ENCODE measurements at regions not wholly inside any gene's neighbourhood (a gene's known extent, or its start where the extent isn't known, plus 50 kb on each side); places are given as distances from the start of the nearest gene placed in this dataset.

DNA sequence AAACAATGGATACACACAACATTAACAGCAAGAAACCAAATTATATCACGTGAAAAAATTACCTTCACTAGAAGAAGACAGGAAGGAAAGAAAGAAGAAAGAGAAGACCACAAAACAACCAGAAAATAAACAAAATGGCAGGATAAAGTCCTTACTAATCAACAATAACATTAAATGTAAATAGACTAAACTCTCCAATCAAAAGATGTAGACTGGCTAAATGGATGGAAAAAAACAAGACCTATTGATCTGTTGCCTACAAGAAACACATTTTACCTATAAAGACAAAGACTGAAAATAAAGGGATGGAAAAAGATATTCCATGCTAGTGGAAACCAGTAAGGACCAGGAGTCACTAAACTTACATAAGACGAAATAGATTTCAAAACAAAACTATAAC, 167.0 kb upstream of the ZC3H15 start:
- TF ChIP-seq, protein P1, sequence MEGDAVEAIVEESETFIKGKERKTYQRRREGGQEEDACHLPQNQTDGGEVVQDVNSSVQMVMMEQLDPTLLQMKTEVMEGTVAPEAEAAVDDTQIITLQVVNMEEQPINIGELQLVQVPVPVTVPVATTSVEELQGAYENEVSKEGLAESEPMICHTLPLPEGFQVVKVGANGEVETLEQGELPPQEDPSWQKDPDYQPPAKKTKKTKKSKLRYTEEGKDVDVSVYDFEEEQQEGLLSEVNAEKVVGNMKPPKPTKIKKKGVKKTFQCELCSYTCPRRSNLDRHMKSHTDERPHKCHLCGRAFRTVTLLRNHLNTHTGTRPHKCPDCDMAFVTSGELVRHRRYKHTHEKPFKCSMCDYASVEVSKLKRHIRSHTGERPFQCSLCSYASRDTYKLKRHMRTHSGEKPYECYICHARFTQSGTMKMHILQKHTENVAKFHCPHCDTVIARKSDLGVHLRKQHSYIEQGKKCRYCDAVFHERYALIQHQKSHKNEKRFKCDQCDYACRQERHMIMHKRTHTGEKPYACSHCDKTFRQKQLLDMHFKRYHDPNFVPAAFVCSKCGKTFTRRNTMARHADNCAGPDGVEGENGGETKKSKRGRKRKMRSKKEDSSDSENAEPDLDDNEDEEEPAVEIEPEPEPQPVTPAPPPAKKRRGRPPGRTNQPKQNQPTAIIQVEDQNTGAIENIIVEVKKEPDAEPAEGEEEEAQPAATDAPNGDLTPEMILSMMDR (conservative IDR thresholded peaks at IDR 0.05; ENCODE audit: control insufficient read depth, insufficient read depth, low read depth, low read length): no peak
- H3K4me3 ChIP-seq (ENCODE audit: control insufficient read depth, low read depth, low read length): no peak overlapping the region
- no peak for DNase-seq (ENCODE audit: low read depth)

DNA sequence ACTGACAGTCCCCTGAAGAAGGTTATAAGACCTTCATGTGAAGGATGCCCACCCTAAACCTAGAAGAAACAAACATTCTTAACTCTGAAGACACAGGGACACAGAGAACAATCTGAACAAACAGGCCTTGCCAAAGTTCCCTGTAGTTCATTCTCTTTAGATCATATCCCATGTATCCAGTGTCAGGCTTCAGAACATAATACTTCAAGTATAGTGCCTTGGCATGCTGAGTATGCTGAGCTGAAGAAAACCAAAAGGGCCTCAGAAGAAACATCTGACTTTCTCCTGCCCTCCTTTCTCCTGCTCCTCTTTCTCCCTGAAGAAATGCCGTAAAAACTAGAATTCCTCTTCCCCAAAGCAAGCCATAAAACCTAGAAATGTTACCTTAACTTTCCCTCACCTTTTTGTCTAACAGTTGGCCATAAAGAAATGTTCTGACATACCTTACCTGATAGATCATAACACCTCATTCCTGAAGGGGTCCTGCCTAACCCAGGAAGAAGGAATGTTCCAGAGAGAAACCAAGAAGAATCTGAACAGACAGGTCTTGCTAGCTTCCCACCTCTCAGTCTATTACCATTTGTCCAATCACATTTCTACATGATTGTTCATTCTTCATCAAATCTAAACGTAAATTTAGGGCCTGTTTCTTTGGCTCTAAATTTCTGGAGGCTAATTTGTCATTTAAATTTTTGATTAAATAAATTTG, 160.1 kb upstream of the ZC3H15 start:
- H3K4me3 ChIP-seq (ENCODE audit: control insufficient read depth, low read depth, low read length): no peak overlapping the region
- TF ChIP-seq, protein P1 (conservative IDR thresholded peaks at IDR 0.05; ENCODE audit: control insufficient read depth, insufficient read depth, low read depth, low read length): no peak
- no peak for DNase-seq (ENCODE audit: low read depth)

DNA sequence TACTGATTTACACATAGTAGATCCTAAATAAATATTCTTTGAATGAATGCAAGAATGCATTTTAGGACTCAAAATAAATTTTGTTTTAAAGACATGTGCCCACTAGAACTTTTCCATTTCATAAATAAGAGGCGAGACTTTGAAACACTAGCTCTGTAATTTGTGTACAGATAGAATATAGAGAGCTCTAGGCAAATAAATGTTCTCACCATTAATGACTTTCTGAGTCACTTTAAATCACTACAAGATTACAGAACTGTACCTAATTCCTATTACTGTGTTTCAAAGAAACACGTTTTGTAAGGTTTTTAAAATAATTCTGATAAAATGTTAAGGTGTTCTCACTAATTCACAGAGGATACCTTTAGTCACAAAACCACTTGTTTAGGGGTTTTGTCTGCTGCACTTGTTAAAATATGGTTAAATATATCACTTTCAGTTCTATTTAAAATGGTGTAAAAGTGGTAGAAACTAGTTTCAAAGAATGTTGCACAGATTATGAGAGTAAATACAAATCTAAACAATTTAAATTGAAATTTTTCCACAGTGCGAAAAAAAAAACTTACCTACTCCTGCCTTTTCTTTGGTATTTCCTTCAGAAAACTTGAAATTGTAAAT, 158.7 kb upstream of the ZC3H15 start:
- TF ChIP-seq, protein P1 (conservative IDR thresholded peaks at IDR 0.05; ENCODE audit: control insufficient read depth, insufficient read depth, low read depth, low read length): no peak

DNA sequence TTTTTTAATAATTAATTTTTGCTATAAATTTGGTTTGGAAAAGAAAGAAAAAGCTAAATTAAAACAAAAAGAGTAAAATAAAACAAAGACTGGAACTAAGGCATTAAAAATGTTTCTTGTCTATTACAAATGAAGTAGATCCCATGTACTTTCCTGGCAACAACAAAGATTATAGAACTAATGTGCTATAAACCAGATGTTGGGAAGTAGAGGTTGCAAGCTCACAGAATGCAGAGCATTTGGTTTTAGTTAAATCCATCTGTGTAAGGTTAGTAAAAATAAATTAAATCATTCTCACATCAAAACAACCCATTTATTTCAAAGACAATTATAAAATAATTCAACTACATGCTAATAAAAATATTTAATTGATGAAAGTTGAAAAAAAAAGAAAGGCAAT, 157.2 kb upstream of the ZC3H15 start:
- peak; percentile 60 for DNase-seq (ENCODE audit: low read depth)
- TF ChIP-seq, protein P1 (conservative IDR thresholded peaks at IDR 0.05; ENCODE audit: control insufficient read depth, insufficient read depth, low read depth, low read length): no peak
- H3K4me3 ChIP-seq (ENCODE audit: control insufficient read depth, low read depth, low read length): no peak overlapping the region

More for the DNA sequence above, 158.7 kb upstream of the ZC3H15 start:
- no peak for DNase-seq (ENCODE audit: low read depth)
- no peak overlapping the region for H3K4me3 ChIP-seq (ENCODE audit: control insufficient read depth, low read depth, low read length)

DNA sequence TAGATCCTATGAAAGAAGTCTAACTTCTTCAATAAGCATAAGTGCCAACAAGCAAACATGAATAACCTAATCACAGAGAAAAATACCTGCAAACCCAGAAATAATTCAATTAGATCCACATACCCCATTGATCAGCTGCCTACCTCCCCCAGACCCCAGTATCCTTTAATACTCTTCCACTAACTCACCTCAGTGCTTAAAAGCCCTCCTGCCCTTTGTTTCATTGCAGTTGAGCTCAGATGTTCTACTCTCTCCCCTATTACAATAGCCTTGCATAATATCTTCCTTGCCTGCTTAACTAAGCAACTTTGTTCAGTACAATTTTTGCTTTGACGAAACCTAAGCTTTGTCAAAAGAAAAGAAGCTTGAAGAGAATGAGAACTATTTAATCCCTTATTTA, 156.0 kb upstream of the ZC3H15 start:
- TF ChIP-seq, protein P1 (conservative IDR thresholded peaks at IDR 0.05; ENCODE audit: control insufficient read depth, insufficient read depth, low read depth, low read length): no peak
- DNase-seq (ENCODE audit: low read depth): no peak
- no peak overlapping the region for H3K4me3 ChIP-seq (ENCODE audit: control insufficient read depth, low read depth, low read length)

DNA sequence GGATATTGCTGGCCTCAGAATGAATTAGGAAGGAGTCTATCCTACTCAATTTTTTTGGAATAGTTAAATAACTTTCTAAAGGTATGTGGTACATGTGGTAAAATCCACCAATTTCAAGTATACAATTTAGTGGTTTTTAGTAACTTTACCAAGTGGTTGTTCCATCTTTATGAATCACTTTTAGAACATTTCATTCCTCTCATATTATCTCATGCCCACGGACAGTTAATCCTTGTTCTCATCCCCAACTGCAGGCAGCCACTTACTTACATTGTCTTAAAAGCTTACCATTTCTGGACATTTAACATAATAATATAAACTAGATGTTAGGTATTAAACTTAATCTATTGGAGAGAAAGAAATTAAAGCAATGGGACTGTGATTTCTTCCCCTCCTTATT, 146.3 kb upstream of the ZC3H15 start:
- DNase-seq (ENCODE audit: low read depth): peak; percentile 32
- TF ChIP-seq, protein P1 (conservative IDR thresholded peaks at IDR 0.05; ENCODE audit: control insufficient read depth, insufficient read depth, low read depth, low read length): no peak
- H3K4me3 ChIP-seq (ENCODE audit: control insufficient read depth, low read depth, low read length): no peak overlapping the region
